SK-N-SH treated with all-trans-retinoic acid at 6 μM for 48 hours (cell line): ENCODE measurements at regions not wholly inside any gene's neighbourhood (a gene's known extent, or its start where the extent isn't known, plus 50 kb on each side); places are given as distances from the start of the nearest gene placed in this dataset.

Source experiments
- ATAC-seq: fragments of 200-7000 bp; cut with Tn5 transposase; 3 replicates; pipeline ENCODE4 v1.9.1; 2020; ENCODE audit warnings: mild to moderate bottlenecking, moderate library complexity
- ARNTL ChIP-seq: fragments of 450-650 bp; formaldehyde crosslinking; IDR thresholded peaks from 2 replicates; pipeline ENCODE4 v1.5.0; 2020; ENCODE audit warnings: low read depth, mild to moderate bottlenecking, moderate library complexity, borderline replicate concordance
- BACH2 ChIP-seq: fragments of 250-450 bp; sonication (Bioruptor Pico); IDR thresholded peaks from 2 replicates; pipeline ENCODE4 v1.9.0; 2021; ENCODE audit warnings: mild to moderate bottlenecking, borderline replicate concordance
- ESRRG ChIP-seq: fragments of 250-450 bp; sonication (Bioruptor Pico); IDR thresholded peaks from 2 replicates; pipeline ENCODE4 v1.6.1; 2021; ENCODE audit warnings: mild to moderate bottlenecking
- GLIS3 ChIP-seq: fragments of 250-450 bp; sonication (Bioruptor Pico); IDR thresholded peaks from 2 replicates; pipeline ENCODE4 v1.5.0; 2020; ENCODE audit warnings: mild to moderate bottlenecking, moderate library complexity
- ISL1 ChIP-seq: fragments of 250-450 bp; sonication (Bioruptor Pico); IDR thresholded peaks from 2 replicates; pipeline ENCODE4 v2.1.2; 2022; ENCODE audit warnings: mild to moderate bottlenecking, moderate library complexity
- OSR1 ChIP-seq: fragments of 250-450 bp; sonication (Bioruptor Pico); IDR thresholded peaks from 2 replicates; pipeline ENCODE4 v1.8.0; 2022; ENCODE audit warnings: moderate library complexity, mild to moderate bottlenecking, inconsistent platforms
- PPARA ChIP-seq: fragments of 250-450 bp; sonication (Bioruptor Pico); IDR thresholded peaks from 2 replicates; pipeline ENCODE4 v1.5.0; 2020; ENCODE audit warnings: mild to moderate bottlenecking, borderline replicate concordance
- RARB ChIP-seq: fragments of 250-450 bp; sonication (Bioruptor Pico); IDR thresholded peaks from 2 replicates; pipeline ENCODE4 v1.8.0; 2021; ENCODE audit warnings: mild to moderate bottlenecking, moderate library complexity
- SNAI2 ChIP-seq: fragments of 250-450 bp; sonication (Bioruptor Pico); IDR thresholded peaks from 2 replicates; pipeline ENCODE4 v1.5.0; 2020; ENCODE audit warnings: mild to moderate bottlenecking, moderate library complexity
- TCF4 ChIP-seq: fragments of 250-450 bp; sonication (Bioruptor Pico); IDR thresholded peaks from 2 replicates; pipeline ENCODE4 v1.8.0; 2021; ENCODE audit warnings: mild to moderate bottlenecking, moderate library complexity, borderline replicate concordance
- TOX ChIP-seq: fragments of 250-450 bp; sonication (Bioruptor Pico); IDR thresholded peaks from 2 replicates; pipeline ENCODE4 v1.8.0; 2021; ENCODE audit warnings: mild to moderate bottlenecking, moderate library complexity, borderline replicate concordance
- ZC3H10 ChIP-seq: fragments of 250-450 bp; sonication (Bioruptor Pico); IDR thresholded peaks from 2 replicates; pipeline ENCODE4 v1.5.1; 2021; ENCODE audit warnings: mild to moderate bottlenecking, moderate library complexity
- ZFP3 ChIP-seq: fragments of 250-450 bp; sonication (Bioruptor Pico); IDR thresholded peaks from 2 replicates; pipeline ENCODE4 v1.5.0; 2020; ENCODE audit warnings: mild to moderate bottlenecking, moderate library complexity
- ZFP30 ChIP-seq: fragments of 450-650 bp; formaldehyde crosslinking; IDR thresholded peaks from 2 replicates; pipeline ENCODE4 v1.5.0; 2022; ENCODE audit warnings: mild to moderate bottlenecking, moderate library complexity
- ZNF565 ChIP-seq: fragments of 450-650 bp; formaldehyde crosslinking; conservative IDR thresholded peaks from 2 replicates; pipeline ENCODE4 v1.5.0; 2020; ENCODE audit warnings: low read depth, mild to moderate bottlenecking, moderate library complexity
- ZNF70 ChIP-seq: fragments of 450-650 bp; formaldehyde crosslinking; IDR thresholded peaks from 2 replicates; pipeline ENCODE4 v1.5.0; 2020; ENCODE audit warnings: mild to moderate bottlenecking, moderate library complexity
- ZNF8 ChIP-seq: fragments of 450-650 bp; formaldehyde crosslinking; IDR thresholded peaks from 2 replicates; pipeline ENCODE4 v1.5.0; 2020; ENCODE audit warnings: mild to moderate bottlenecking, moderate library complexity
- TF ChIP-seq, protein P1 (sequence below): fragments of 250-450 bp; sonication (Bioruptor Pico); IDR thresholded peaks from 2 replicates; pipeline ENCODE4 v1.5.1; 2020; ENCODE audit warnings: low read depth, mild to moderate bottlenecking, moderate library complexity
- TF ChIP-seq, protein P2 (sequence below): fragments of 250-450 bp; sonication (Bioruptor Pico); IDR thresholded peaks from 2 replicates; pipeline ENCODE4 v1.8.0; 2021; ENCODE audit warnings: low read depth, mild to moderate bottlenecking, moderate library complexity, borderline replicate concordance
- TF ChIP-seq, protein P3 (sequence below): fragments of 250-450 bp; sonication (Bioruptor Pico); IDR thresholded peaks from 2 replicates; pipeline ENCODE4 v1.5.1; 2021; ENCODE audit warnings: mild to moderate bottlenecking, moderate library complexity
- TF ChIP-seq, protein P4 (sequence below): fragments of 250-450 bp; sonication (Bioruptor Pico); IDR thresholded peaks from 2 replicates; pipeline ENCODE4 v1.8.0; 2020; ENCODE audit warnings: mild to moderate bottlenecking, moderate library complexity, borderline replicate concordance
- TF ChIP-seq, protein P5 (sequence below): fragments of 250-450 bp; sonication (Bioruptor Pico); IDR thresholded peaks from 2 replicates; pipeline ENCODE4 v1.5.0; 2020; ENCODE audit warnings: mild to moderate bottlenecking, moderate library complexity

DNA sequence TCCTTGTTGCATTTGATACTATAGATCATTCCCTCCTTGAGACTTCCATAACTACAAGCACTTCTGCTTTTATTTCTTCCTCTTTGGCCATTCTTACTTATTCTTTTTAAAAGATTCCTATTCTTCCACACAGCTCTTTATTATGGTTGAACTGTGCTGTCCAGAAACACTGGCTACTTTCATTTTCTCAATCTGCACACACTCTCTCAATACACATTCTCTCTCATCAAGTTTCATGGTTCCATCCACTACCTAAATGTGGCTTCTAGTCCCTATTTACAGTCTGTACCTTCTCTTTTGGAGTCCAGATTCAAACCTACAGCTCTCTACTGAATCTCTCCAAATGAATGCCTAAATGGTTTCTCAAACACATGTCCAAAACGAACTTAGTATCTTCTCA lies 214.3 kb upstream of the RSPO3 start:
- no peak for ATAC-seq
- no peak for TF ChIP-seq ESRRG (CRISPR knock-in tag)
- no peak for TF ChIP-seq ZC3H10 (CRISPR knock-in tag)
- TF ChIP-seq TCF4 (CRISPR knock-in tag) = no peak
- TF ChIP-seq RARB (CRISPR knock-in tag) = no peak
- no peak for TF ChIP-seq ZNF565 (CRISPR knock-in tag)
- TF ChIP-seq, protein P1, sequence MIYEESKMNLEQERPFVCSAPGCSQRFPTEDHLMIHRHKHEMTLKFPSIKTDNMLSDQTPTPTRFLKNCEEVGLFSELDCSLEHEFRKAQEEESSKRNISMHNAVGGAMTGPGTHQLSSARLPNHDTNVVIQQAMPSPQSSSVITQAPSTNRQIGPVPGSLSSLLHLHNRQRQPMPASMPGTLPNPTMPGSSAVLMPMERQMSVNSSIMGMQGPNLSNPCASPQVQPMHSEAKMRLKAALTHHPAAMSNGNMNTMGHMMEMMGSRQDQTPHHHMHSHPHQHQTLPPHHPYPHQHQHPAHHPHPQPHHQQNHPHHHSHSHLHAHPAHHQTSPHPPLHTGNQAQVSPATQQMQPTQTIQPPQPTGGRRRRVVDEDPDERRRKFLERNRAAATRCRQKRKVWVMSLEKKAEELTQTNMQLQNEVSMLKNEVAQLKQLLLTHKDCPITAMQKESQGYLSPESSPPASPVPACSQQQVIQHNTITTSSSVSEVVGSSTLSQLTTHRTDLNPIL = no peak
- TF ChIP-seq, protein P2, sequence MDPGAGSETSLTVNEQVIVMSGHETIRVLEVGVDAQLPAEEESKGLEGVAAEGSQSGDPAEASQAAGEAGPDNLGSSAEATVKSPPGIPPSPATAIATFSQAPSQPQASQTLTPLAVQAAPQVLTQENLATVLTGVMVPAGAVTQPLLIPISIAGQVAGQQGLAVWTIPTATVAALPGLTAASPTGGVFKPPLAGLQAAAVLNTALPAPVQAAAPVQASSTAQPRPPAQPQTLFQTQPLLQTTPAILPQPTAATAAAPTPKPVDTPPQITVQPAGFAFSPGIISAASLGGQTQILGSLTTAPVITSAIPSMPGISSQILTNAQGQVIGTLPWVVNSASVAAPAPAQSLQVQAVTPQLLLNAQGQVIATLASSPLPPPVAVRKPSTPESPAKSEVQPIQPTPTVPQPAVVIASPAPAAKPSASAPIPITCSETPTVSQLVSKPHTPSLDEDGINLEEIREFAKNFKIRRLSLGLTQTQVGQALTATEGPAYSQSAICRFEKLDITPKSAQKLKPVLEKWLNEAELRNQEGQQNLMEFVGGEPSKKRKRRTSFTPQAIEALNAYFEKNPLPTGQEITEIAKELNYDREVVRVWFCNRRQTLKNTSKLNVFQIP (CRISPR knock-in tag) = no peak
- no peak for TF ChIP-seq ZFP30 (CRISPR knock-in tag)
- TF ChIP-seq PPARA (CRISPR knock-in tag) = no peak
- TF ChIP-seq ARNTL = no peak
- TF ChIP-seq ZFP3 (CRISPR knock-in tag) = no peak

DNA sequence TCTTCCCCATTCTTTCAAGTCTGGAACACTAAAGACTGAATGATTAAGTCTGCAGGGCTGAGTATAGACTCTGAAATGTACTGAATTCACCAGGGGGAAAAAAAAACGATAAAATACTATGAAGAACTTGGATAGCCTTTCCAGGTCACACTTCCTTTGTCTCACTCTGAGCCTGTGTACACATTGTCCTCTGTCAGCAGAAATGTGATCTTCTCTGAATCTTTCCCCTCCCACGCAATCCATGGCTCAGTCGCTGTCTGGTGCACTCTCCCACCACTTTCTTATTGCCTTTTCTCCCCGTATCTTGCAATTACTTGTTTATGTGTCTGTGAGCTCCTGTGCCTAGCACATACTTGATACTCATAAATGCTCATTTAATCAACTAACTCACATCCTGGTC lies 212.6 kb upstream of the RSPO3 start:
- TF ChIP-seq SNAI2 (no peak), ISL1 (CRISPR knock-in tag) (no peak), BACH2 (CRISPR knock-in tag) (no peak), RARB (CRISPR knock-in tag) (no peak), ZNF8 (CRISPR knock-in tag) (no peak), ZC3H10 (CRISPR knock-in tag) (no peak), ZNF565 (CRISPR knock-in tag) (no peak)
- TF ChIP-seq, protein P1 = no peak
- TF ChIP-seq, protein P3, sequence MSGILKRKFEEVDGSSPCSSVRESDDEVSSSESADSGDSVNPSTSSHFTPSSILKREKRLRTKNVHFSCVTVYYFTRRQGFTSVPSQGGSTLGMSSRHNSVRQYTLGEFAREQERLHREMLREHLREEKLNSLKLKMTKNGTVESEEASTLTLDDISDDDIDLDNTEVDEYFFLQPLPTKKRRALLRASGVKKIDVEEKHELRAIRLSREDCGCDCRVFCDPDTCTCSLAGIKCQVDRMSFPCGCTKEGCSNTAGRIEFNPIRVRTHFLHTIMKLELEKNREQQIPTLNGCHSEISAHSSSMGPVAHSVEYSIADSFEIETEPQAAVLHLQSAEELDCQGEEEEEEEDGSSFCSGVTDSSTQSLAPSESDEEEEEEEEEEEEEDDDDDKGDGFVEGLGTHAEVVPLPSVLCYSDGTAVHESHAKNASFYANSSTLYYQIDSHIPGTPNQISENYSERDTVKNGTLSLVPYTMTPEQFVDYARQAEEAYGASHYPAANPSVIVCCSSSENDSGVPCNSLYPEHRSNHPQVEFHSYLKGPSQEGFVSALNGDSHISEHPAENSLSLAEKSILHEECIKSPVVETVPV (CRISPR knock-in tag) = no peak
- no peak for ATAC-seq

DNA sequence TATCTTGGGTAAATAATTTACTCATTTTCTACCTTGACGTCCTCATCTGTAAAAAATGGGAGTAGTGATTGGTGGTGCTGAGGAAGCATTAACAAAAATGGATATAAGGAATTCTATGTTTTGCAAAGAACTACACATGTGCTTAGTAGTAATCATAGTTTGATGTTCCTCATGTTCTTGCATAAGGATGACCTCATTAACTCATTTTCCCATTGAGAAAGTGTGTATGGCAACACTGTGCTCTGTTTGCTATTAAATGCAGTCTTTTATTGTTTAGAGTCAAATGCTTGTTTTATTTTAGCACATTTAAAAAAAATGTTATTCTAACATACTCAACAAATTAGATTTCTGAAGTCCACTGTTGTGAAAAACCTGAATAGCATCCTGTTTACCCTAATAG lies 211.2 kb upstream of the RSPO3 start:
- TF ChIP-seq, protein P4, sequence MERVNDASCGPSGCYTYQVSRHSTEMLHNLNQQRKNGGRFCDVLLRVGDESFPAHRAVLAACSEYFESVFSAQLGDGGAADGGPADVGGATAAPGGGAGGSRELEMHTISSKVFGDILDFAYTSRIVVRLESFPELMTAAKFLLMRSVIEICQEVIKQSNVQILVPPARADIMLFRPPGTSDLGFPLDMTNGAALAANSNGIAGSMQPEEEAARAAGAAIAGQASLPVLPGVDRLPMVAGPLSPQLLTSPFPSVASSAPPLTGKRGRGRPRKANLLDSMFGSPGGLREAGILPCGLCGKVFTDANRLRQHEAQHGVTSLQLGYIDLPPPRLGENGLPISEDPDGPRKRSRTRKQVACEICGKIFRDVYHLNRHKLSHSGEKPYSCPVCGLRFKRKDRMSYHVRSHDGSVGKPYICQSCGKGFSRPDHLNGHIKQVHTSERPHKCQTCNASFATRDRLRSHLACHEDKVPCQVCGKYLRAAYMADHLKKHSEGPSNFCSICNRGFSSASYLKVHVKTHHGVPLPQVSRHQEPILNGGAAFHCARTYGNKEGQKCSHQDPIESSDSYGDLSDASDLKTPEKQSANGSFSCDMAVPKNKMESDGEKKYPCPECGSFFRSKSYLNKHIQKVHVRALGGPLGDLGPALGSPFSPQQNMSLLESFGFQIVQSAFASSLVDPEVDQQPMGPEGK (CRISPR knock-in tag) = no peak
- no peak for TF ChIP-seq ZNF565 (CRISPR knock-in tag)
- TF ChIP-seq, protein P3 (CRISPR knock-in tag) = no peak
- TF ChIP-seq ESRRG (CRISPR knock-in tag) = no peak
- TF ChIP-seq, protein P5, sequence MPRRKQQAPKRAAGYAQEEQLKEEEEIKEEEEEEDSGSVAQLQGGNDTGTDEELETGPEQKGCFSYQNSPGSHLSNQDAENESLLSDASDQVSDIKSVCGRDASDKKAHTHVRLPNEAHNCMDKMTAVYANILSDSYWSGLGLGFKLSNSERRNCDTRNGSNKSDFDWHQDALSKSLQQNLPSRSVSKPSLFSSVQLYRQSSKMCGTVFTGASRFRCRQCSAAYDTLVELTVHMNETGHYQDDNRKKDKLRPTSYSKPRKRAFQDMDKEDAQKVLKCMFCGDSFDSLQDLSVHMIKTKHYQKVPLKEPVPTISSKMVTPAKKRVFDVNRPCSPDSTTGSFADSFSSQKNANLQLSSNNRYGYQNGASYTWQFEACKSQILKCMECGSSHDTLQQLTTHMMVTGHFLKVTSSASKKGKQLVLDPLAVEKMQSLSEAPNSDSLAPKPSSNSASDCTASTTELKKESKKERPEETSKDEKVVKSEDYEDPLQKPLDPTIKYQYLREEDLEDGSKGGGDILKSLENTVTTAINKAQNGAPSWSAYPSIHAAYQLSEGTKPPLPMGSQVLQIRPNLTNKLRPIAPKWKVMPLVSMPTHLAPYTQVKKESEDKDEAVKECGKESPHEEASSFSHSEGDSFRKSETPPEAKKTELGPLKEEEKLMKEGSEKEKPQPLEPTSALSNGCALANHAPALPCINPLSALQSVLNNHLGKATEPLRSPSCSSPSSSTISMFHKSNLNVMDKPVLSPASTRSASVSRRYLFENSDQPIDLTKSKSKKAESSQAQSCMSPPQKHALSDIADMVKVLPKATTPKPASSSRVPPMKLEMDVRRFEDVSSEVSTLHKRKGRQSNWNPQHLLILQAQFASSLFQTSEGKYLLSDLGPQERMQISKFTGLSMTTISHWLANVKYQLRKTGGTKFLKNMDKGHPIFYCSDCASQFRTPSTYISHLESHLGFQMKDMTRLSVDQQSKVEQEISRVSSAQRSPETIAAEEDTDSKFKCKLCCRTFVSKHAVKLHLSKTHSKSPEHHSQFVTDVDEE (CRISPR knock-in tag) = no peak
- no peak for TF ChIP-seq ZNF70
- no peak for TF ChIP-seq PPARA (CRISPR knock-in tag)
- no peak for TF ChIP-seq OSR1 (CRISPR knock-in tag)
- TF ChIP-seq ZFP30 (CRISPR knock-in tag) = no peak
- no peak for TF ChIP-seq TCF4 (CRISPR knock-in tag)
- no peak for TF ChIP-seq ZNF8 (CRISPR knock-in tag)
- TF ChIP-seq SNAI2 = no peak
- no peak for TF ChIP-seq ISL1 (CRISPR knock-in tag)
- no peak for TF ChIP-seq BACH2 (CRISPR knock-in tag)
- no peak for TF ChIP-seq ARNTL
- TF ChIP-seq TOX (CRISPR knock-in tag) = no peak
- no peak for TF ChIP-seq GLIS3 (CRISPR knock-in tag)
- no peak for ATAC-seq
